NCI-H1436 (cell line): ENCODE measurements at regions not wholly inside any gene's neighbourhood (a gene's known extent, or its start where the extent isn't known, plus 50 kb on each side); places are given as distances from the start of the nearest gene placed in this dataset.
"Not testable (repeated sequence)": the region's sequence is repeated elsewhere in the genome, so short reads cannot be mapped to it uniquely, and the experiment has no call there.

Source experiments
- DNase-seq: peaks from one replicate; lab custom pipeline; 2025; lab: John Stamatoyannopoulos, UW

DNA sequence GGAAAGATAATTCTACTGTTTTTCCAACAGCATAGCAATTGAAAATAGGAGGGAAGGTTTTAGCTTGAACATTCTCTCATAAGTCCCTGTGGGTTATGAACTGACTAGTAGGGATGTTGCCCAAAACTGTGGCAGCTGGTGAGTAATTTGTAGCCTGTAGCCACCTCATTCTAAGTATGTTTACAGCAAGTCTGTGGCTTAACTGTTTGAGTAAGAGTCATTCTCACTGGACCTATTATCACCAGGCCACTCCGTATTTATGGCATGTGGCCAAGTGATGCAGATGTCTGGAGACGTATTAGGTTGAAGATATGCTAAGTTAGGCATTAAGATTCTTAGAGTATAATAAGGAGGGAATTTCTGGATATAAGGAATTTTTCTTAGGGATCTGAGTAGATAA is 458.3 kb downstream of the ETNK1 start:
- no peak for DNase-seq

DNA sequence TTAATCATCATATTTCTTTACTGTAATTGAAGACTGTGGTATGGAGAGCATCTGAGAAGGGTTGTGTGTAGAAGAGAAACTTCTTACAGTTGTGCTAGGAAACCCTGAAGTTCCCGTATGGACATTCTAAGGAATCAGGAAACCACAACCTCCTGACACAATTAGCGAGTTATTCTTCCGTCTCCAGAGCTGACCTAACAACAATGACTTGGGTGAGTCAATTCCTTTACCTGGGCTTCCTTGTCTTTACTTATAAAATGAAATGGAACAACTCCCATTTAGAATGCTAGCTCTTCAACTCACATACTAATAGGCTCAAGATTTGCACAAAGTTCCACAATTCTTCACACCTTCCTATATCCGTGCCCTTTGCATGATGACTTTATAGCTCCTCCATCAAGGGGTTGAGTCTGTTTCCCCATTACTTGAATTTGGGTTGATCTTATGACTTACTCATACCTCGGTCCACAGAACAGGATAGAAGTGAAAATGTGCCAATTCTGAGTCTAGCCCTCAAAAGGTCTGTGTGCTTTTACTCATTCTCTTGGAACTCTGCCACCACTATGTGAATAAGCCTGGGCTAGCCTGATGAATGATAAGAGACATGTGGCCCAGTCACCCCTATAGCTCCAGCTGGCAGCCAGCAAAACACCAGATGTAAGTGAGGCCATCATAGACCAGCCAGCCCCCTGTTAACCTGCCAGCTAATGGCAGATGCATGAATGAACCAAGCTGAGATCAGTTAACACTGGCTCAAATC is 459.4 kb downstream of the ETNK1 start:
- no peak for DNase-seq

DNA sequence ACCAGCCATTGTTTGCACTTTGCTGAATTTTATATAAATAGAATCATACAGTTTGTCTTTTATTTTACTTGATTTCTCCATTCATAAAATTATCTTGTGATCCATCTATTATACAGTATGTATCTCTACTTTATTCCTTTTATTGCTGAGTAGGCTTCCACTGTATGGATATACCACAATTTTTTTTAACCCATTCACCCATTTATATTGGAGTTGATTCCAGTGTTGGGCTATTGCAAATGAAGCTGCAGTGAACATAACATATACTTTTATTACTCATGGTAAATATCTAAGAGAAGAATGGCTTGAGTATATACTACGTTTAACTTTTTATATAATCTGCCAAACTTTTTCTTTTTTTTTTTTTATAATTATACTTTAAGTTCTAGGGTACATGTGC is 463.6 kb downstream of the ETNK1 start:
- no peak for DNase-seq

DNA sequence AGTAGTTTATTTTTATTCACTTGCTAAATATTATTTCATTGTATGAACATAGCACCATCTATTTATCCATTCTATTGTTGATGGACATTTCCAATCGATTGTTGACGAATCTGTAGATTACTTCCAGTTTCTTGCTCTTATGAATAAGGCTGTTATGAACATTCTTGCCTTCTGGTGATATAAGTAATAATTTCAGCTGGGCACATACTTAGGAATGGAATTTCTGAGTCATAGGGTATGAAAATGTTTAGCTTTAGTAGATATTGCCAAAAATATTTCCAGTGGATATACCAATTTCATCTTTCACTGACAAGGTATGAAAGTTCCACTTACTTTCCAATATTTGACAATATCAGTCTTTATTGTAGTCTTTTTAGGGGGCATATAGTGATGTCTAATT is 468.5 kb downstream of the ETNK1 start:
- no peak for DNase-seq

DNA sequence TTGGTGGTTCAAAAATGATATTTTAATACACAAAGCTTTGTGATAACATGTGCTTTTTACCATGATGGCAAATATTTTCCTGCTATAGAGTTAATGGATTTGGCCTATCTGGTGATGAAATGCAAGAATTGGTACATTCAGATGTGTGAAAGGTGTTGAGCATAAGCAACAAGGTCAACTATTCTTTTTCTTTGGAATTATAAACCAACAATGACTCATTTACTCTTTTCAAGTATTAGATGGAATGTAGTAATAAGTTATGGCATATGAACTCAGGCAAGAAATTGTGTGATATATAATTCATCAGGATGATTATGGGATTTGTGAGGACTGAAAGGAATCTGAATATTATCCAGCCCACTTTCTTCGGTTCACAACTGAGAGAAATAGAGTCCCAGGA is 471.4 kb downstream of the ETNK1 start:
- DNase-seq, result no peak

DNA sequence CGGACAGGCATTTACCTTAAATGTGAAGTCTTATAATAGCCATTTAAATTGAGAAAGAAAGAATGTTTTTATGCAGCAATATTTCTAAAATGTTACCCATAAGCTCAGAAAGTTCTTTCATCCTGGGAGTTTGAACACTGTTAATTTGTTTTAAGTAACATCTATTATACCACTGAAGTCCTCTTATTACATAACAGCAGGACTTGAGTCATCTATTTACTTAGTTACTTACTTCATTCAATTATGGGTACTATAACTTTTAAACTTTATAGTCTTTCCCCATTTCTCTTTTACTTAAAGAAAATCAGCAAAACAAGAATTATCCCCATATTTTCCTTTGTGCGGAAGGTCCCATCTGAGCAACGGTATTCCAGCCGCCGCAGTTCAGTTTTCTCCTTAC is 473.1 kb downstream of the ETNK1 start:
- no peak for DNase-seq

DNA sequence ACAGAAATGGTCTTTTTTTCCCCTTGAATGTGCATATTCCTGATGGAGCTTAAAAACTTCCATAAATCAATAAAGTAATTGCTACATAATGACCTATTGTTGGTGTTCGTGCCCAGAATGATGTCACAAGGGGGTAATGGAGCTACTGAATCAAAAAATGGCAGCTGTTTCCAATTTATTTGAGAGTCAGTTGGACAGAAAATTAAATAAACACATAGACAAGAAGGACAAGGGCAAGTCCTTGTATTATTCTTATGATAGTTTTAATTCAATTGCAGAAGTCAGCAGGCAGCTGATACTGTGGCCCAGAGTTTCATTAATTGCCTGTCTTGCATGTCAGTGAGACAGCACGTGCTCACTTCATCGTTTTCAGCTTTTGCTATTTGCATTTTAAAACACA is 473.5 kb downstream of the ETNK1 start:
- peak; percentile 29 for DNase-seq

DNA sequence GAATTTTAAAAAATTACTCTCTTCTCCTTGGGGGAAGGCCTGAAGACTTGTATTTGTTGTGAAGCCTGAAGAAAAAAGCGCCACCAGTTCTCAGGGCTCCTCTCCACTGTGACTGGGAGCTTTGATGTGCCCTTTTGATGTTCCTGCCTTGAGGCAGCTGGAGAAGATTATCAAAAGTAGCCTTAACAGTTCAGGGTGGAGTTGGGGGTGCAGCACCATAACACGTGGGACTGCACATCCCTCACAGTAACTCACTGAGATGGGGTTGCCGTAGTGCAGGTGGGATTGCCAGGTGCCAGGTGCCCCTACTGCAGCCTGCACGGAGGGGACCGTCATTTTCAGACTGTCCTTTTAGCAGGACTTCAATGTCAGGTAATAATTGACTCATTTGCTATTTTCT is 474.1 kb downstream of the ETNK1 start:
- no peak for DNase-seq

DNA sequence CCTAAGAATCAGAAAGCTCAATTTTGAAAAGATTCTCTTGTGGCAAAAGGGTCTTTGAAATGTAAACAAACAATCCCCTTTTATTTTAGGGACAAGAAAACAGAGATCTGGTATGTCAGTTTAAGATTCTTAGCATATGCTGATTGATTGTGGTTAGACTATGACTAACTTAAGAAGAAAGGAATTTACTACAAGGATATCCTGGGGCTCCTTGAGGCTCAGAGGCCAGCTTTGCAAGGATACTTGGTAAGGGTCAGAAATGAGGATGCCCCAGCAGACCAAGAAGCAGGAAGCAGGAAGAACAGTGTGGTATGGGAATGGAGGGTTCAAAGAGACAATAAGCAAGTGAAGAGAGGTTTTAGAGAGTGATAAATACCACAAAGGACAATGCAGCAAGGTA is 474.6 kb downstream of the ETNK1 start:
- no peak for DNase-seq

DNA sequence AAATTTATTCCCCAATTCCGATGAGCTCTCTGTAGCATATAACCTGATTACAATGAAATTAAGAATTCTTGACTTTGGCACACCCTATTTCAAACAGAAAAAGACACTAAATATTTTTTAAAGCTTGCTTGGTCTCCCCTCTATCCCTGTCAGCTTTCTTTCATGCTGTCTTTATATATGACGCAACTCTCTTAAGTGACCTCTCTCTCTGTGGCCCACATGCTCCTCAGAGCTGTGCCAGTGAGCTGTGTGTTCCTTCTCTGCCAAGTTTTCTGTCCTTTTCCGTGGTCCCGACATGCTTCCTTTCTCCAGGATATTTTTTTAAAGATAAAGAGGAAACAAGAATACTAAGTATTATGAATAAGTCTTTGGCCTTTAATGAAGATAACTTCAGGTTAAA is 484.0 kb downstream of the ETNK1 start:
- no peak for DNase-seq

DNA sequence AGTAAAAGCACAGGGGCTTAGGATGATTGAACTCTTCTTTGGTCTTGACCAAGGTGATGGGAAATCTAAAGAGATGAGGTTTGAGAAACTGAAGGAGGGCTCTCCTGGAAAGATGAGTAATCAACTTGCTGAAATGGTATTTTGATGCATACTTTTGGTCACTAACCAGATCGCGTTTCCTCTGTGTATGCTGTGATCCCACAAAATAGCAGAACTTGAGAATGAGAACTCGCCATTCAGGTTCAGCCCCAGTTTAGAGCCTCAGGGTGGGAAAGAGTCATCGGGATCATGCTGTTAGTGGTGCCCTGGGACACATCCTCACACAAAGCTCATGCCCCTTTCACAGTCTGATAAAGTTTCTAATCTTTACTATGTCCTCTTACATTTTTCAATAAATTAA is 488.8 kb downstream of the ETNK1 start:
- DNase-seq, result no peak

DNA sequence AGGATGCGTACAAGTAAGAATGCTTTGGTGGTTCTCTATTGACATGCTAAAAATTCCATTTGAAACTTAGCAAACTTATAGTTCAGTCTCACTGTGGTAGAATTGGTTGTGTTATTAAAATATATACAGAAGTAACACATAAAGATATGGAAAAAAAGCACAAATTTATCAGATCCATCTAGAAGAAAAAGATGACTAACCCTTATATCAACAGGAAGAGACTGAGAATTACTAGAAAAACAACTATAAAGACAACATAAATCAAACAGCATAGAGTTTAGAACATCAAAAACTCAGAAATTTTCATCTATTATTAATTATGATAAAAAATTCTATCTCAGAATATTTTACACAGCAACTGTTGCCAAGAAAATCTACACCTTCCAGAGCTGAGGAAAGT is 491.0 kb downstream of the ETNK1 start:
- DNase-seq, result no peak

DNA sequence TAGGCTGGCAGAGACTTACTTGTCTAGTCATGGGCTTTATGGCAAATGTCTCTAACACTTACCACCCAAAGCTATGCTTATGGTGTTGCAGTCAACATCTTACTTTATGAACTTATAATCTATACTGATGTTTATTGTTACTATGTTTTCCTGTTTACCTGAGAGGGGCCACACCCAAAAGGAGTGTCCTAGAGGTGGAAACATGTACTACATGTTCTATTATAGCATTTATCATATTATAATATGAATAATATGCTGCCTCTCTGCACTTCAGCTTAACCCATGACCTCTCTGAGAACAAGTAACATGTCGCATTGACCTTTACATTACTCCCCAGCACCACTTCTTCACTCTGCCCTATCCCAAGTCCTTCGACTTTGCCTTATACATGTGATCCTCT is 501.8 kb downstream of the ETNK1 start:
- DNase-seq, result no peak

DNA sequence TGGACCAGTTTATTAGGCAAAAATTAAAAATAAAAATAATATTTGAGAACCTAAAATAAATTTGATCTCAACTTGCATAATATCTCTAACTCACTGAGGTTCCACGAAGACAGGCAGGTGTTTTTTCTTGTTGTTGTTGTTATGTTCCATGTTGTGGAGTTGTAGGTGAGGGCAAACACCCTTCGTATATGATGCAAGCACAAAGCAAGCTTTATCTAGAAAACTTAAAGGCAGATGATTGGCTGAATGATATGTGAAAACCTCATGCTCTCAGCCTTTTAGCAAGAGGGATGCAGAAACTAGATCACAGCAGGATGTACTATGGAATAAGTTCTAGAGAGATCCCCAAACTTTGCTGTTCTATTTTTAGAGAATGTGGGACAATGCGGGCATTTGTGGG is 502.7 kb downstream of the ETNK1 start:
- DNase-seq, result no peak

DNA sequence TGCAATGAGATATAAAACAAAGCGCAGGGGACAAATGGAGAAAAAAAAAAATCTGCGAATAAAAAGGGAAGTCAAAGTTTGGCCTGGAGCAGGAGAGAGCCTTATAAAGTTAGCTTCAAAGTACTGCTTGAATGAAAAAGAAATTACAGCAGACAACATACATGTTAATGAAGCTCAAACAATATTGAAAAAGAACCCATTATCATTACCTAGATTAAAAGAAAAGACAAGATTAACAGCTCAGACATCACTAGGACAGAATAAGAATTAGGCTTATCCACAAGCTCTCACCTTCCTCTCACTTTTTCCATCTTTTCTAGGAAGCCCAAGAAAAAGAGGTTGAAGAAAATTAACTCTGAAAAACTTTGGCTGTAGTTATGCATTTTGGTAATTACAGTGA is 503.5 kb downstream of the ETNK1 start:
- DNase-seq, result no peak

DNA sequence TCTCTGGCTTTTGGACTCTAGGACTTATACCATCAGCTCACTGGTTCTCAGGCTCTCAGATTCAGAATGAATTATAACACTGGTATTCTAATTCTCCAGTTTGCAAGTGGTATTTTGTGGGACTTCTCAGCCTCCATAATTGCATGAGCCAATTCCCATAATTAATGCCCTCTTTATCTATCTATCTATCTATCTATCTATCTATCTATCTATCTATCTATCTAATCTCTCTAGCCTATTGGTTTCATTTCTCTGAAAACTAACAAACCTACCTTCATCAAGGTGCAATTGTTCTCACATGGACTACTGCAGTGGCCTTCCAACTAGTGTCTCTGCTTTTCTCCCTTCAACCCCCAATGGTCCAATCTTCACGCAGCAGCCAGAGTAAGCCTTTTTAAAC is 507.4 kb downstream of the ETNK1 start:
- DNase-seq, result no peak

DNA sequence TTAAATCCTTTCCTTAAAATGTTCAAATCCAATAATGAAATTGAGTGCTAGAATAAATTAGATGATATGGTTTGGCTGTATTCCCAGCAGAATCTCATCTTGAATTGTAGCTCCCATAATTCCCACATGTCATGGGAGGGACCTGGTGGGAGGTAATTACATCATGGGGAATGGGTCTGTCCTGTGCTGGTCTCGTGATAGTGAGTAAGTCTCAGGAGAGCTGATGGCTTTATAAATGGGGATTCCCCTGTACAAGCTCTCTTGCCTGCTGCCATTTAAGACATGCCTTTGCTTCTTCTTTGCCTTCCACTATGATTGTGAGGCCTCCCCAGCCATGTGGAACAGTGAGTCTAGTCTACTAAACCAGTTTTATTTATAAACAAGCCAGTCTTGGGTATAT is 508.5 kb downstream of the ETNK1 start:
- no peak for DNase-seq

DNA sequence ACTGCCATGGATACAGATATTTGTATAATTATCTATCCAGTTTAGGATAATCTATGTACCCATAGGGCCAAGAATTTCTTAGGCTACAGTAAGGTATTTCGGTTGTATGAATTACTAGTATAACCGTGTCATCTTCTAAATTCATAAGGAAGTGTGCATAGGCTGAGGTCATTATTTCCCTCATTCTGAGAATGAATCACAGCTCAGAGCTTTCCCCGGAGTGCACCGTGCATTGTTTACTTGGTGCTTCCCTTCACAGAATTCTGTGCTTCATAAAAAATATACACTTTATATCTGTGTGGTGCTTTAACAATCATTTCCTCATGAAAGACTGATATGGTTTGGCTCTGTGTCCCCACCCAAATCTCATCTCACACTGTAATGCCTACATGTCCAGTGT is 514.1 kb downstream of the ETNK1 start:
- no peak for DNase-seq

DNA sequence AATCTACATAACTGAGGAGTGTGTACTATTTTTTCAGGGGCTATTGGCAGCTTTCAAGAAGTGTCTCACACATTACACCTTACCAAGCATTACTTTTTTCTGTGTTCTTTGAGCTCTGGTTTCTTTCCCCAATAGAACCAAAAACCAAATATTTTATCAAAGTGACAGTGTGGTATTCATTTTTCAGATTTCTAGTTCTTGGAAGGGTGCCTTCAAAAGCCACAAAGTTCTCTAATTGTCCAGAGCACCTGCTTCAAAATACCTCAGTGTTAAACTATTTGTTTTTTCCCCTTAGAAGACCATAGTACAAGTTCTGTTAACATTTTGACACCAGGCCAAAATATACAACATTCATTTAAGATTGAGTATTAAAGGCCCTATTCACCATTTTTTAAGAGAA is 515.7 kb downstream of the ETNK1 start:
- no peak for DNase-seq

DNA sequence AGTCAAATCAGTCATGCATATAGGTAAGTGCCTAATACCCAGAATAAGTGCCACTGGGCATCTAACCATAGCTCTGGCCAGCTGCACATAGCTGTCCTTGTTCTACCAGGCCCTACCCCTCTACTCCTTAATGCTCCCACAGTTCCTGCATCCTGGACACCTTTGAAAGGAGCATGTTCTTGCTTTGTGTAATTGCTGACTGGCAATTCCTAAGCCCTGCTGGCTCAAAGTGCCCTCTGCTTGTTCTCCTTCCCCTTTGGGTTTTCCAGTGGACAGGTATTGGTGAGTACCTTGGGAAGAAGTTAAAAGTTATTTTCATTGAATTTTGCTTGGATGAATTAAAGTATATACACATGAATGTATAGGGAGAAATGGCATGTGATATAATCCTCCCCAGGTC is 516.4 kb downstream of the ETNK1 start:
- DNase-seq, result no peak

DNA sequence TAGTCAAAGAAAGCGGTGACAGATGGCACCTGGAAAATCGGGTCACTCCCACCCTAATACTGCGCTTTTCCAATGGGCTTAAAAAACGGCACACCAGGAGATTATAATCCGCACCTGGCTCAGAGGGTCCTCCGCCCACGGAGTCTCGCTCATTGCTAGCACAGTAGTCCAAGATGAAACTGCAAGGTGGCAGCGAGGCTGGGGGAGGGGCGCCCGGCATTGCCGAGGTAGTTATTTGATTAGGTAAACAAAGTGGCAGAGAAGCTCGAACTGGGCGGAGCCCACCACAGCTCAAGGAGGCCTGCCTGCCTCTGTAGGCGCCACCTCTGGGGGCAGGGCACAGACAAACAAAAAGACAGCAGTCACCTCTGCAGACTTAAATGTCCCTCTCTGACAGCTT is 521.1 kb downstream of the ETNK1 start:
- DNase-seq, result not testable (repeated sequence)

DNA sequence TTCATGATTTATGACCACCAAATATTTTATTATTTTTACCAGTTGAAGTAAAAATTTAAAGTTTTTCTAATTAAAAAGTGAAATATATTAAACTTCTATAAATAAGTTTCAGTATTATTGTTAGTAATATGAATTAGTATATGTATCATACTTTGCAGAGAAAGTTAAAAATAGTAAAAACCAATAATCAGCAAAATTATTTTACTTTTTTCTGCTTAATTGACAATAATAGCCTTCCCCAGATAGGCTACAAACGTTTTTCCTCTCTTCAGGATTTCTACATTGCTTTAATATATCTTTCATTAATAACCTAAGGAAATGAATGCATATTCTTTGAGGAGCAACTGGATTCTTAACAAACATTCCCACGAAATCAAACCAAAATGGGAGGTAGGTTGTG is 543.5 kb downstream of the ETNK1 start:
- DNase-seq, result no peak

DNA sequence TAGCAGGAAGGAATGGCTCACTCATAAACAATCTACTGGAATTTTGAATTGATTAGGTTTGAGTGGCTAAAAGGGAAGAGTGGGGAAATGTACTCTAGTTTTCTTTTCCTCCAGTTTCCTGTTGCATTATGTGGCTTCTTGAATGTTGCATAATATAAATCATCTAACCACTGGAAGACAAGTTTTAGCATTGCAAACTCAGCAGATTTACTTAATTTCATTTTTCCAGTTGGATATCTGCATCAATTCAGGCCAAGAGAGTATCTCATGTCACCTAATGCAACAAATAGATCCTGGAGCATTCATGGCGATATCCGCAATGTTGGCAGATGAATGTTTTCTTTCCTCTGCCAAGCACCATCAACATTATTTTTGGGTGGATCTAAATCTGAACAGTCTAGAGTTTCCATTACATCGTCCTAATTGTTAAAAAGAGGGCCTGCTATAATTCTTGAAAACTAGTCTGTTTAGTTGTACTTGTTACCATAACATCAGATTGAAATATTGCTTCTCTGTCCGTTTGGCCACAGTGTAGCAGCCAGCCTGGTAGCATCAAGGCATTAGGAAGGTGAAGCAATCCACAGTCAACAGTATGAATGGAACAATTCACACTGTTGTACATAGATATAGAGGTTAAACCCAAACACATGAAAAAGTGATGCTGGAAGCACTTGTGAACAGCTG is 544.2 kb downstream of the ETNK1 start:
- no peak for DNase-seq

DNA sequence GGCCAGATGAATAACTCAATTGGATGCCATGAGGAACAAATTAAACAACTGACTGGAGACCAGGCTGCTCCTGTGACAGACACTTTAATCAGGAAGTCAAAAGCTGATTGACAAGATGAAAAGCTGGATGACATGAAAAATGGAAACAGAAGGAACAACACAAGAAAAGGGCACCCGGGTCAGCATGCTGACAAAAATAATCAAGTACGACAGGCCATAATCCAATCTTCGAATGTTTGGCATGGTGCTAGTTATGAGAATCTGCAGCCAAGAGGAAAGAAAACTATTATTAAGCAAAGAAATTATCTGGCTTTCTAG is 544.7 kb downstream of the ETNK1 start:
- DNase-seq, result no peak
